Jurkat, Clone E6-1 (cell line): ENCODE measurements at regions not wholly inside any gene's neighbourhood (a gene's known extent, or its start where the extent isn't known, plus 50 kb on each side); places are given as distances from the start of the nearest gene placed in this dataset.

Source experiments
- DNase-seq: peaks from one replicate; pipeline ENCODE4 v3.0.0-alpha.2; 2011; ENCODE audit warnings: low read depth, low spot score
- H3K4me3 ChIP-seq: 2 replicates; pipeline ENCODE4 v1.5.1; 2011; ENCODE audit warnings: mild to moderate bottlenecking, low read length, control low read depth, moderate library complexity

DNA sequence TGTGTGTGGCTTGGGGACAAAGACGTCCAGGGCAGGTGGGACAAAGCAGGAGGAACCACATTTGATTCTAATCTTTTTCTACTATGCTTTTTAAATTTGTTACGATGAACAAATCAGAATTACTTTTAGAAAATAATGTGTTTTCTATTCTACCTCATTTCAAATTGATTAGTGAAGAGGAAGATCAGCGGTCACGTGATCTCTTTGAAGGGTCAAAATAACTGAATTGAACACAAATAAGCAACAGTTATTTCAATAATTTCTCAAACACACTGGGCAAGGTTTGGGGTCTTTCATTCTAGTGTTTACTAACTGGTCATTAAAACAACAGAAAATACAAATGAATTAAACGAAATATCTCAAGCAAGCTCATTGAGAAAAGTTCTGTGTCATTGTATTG lies 773.0 kb upstream of the IGFBP3 start:
- DNase-seq, result no peak
- H3K4me3 ChIP-seq, result no peak overlapping the region

DNA sequence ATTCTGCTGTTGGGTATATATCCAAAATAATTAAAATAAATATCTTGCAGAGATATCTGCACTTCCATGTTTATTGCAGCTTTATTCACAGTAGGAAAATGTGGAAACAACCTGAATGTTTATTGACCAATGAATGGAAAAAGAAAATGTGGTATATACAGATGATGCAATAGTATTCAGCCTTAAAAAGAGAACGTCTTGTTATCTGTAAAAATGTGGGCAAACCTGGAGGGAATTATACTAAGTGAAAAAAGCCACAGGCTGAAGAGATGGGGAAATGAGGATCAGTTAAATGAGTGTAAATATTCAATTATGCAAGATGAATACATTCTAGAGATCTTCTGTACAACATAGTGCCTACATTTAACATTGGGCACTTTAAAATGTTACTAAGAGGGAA lies 766.1 kb upstream of the IGFBP3 start:
- no peak overlapping the region for H3K4me3 ChIP-seq
- no peak for DNase-seq

DNA sequence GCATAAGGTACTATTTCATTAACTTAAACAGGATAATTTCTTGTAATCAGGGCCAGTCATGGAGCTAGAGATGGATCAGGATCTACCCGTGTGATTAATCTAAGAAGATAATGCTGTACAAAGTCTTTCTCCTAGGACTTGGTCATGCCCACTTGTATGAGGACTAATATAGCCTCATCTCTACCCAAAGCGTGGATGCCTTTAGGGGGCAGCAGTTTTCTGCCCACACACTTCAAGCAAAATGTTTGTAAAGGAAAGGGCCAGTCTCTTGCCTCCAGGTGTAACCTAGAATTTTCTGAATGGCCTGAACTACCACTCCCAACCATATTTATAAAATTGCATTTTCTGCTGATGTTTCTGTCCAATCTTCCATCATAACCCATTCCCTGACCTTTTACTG lies 764.0 kb upstream of the IGFBP3 start:
- DNase-seq, result no peak
- H3K4me3 ChIP-seq, result no peak overlapping the region

DNA sequence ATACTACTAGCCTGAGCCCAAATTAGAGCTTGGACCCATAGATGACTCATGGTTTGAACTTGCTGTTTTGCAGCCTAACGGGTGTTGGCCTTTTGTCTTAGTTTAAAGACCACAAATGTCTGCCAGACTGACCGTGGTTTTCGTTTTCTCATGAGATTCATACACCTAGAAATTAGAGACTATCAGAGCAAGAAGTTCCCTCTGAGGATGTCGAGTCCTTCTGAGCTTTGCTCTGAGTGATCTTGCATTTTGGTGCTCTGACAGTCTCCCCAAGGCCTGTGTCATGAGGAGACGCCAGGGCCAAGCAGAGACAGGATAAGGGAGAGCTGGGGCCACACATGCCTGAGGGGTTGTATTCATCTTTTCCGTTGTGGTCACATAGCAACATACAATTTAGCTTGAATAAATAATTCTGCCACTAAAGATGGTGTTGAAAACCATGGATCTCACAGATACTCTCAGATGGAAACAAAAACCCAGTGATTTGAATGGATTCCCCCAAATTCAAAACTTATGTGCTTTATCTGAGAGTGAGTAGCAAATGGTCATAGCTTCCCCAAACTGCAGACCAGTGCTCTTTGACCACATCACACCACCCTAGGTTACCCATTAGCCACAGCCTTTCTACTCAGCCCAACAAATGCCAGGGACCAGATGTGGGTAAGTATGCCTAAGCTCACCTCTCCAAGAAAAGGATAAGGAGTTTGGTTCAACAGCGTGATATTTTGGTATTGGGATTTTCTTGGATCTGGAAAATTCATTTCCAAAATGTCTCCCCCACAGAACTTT lies 762.0 kb upstream of the IGFBP3 start:
- no peak for DNase-seq
- no peak overlapping the region for H3K4me3 ChIP-seq

DNA sequence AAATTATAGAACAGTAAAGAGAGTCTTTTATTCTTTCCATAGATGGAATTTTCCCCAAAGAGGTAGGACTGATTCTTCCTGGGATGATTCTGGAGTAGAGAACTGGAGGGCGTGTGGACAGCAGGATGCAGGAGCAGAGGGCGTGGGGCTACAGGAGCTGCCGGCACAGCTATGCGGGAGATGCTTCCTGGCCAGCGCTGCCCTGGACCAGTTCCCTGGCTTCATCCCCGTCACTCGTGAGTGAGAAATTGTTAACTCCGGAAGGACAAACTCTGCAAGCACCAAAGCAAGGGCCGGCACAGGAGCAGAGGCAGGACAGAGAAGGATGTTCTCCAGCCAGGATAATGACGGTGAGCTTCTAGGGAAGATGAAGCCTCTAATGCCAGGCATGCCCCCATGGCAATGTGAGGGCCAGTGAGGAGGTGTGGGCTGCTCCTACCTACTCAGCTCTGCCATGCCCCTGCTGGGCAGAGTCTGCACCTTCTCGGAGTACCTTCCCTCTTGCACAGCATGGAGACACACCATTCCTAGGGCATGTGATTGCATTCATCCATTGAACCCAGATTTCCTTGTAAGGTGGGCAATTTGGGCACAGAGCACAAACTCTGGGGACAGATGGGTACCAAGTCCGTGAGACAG lies 760.9 kb upstream of the IGFBP3 start:
- H3K4me3 ChIP-seq, result no peak overlapping the region
- no peak for DNase-seq

DNA sequence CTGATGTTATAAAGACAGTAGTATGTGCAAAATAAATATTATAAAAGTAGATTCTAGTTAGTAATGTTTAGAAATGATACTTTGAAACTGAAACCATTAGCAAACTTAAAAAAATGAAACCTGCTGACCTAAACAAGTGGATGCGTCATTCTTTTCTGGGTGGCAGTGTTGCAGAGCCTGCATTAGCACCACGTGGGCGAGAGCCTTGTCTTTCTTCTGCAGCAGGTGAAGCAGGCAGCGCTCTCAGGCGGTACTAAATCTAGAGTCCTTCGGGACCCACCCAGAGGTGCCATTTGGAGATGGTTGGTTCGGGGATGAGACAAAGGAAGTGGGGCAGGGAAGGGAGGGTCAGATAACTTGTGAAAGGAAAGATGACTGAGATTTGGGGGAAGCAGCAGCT lies 759.1 kb upstream of the IGFBP3 start:
- no peak overlapping the region for H3K4me3 ChIP-seq
- no peak for DNase-seq

DNA sequence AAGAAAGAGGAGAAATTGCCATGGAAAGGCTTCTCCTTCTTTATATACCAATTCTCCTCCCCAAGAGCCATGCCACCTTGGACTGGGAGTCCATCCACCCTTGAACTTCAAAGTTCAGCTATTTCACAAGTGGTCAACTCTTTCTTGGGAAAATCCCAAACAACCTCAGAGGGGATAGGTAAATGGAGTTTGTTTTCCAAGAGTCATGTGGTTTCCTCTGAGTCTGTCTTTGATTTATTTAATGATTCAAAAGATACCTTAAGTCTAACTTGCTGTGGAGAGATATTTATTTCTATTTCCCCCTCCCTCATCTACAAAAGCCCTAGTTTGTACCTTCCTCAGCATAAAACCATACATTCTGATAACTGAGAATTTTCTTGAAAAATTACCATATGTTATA lies 758.6 kb upstream of the IGFBP3 start:
- no peak for DNase-seq
- H3K4me3 ChIP-seq, result no peak overlapping the region

DNA sequence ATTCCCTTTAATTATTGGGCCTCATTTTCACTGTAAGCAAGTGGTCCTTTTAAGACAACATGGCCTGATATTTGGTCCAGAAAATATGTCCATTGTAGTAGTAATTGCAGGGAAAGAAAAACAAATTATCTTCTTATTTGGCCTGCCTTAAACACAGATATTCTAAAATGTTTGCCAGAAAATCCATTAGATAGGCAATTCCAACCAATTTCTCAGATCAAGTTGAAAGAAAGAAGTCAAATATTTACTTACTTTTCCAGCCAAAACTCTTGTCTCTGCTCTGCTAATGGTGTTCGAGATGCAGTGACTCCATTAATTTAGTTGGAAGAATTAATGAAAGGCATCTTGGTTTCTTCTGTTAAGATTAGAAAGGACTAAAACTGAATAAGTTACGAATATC lies 757.3 kb upstream of the IGFBP3 start:
- DNase-seq, result no peak
- no peak overlapping the region for H3K4me3 ChIP-seq

DNA sequence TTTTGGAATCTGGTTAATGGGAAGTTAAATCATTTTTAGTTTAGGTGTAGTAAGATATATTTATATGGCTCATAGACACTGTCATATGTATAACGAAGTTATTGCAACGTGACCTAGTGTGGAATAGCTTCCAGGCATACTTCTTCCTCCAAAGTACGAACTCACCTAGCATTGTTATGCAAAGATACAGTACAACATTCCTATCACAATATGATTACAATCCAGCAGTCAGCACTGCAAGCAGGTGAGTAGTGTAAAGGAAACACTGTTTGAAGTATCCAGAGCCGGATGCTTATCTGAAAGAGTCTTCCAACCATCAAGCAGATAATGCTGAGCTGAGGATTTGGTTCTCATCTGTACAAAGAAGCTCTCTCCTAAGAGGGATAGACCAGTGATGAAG lies 754.4 kb upstream of the IGFBP3 start:
- H3K4me3 ChIP-seq, result no peak overlapping the region
- DNase-seq, result no peak

DNA sequence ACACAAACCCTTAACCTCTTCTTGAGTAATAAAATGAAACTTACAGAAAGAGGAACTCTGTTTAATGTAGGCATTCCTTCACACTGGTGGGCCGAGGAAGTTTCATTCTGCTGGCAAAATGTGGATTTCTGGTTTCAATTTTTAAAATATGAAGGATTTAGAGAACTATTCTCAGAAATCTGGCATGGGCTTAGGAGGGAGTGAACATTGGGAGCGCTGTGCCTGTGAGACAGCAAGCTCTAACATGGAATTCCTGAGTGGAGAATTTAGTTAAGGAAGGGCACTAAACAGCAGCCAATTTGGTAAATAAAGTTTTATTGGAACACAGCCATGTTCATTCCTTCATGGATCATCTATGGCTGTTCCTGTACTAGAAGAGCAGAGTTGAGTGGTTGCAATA lies 751.8 kb upstream of the IGFBP3 start:
- H3K4me3 ChIP-seq, result no peak overlapping the region
- DNase-seq, result no peak

DNA sequence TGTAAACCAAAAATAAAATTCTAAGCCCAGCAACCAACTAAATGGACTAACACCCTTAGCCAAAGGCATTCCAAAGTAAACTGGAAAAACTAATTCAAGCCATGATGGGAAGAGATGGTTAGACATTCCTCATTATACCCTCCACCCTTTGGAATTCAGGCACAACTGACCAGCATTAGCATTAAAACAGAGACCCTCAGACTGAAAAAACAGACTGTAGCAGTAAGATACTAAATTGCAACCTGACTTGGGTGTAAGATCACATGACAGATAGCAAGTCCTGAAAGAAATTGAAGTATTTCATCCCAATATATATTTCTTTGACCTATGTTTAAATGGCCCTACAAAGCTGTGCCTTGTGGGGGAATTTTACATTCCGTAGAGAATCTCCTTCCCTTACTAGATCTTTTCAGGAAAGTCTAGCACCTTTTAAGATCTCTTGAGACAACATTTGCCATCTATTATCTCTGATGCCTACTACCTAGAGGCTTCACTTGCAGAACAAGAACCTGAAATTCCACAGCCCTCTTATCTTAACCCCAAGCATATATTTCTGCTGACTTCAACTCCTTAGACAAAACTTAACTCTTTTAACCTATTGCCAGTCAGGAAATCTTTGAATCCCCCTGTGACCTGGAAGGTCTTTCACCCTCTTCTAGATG lies 750.2 kb upstream of the IGFBP3 start:
- no peak overlapping the region for H3K4me3 ChIP-seq
- no peak for DNase-seq

DNA sequence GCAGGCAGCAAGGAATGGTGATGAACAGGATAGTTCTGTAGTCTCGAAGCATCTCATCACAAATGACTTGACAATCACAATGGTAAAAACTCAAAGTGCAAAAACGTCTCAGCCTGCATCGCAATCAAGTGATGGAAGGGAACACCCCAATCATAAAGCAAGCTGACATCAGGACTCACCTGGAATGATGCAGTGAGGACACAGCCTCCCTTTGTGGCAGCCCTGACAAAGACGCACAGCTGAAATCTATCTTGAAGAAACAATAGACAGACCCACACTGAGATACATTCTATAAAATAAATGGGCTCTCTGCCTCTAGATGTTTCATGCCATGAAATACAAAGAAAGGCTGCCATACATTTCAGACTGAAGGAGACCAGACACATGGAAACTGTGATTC lies 748.0 kb upstream of the IGFBP3 start:
- no peak overlapping the region for H3K4me3 ChIP-seq
- no peak for DNase-seq

DNA sequence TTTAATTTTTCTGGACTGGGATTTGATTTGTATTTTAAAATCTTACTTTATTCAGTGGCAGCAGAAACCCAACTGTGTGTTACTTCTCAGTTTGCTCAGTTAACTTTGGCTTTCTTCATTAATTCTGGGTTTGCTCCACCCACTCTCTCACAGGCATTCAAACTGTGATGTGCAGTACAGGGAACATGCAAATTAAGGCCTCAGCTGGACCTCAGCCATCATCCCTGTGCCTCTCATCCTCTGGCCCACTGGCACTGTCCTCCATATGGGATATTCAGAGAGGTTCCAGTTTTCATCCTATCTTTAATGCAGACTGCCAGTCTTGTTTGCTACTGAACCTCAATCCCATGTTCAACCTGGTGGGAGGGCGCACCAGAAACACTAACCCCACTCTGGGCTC lies 743.4 kb upstream of the IGFBP3 start:
- DNase-seq, result no peak
- H3K4me3 ChIP-seq, result no peak overlapping the region

DNA sequence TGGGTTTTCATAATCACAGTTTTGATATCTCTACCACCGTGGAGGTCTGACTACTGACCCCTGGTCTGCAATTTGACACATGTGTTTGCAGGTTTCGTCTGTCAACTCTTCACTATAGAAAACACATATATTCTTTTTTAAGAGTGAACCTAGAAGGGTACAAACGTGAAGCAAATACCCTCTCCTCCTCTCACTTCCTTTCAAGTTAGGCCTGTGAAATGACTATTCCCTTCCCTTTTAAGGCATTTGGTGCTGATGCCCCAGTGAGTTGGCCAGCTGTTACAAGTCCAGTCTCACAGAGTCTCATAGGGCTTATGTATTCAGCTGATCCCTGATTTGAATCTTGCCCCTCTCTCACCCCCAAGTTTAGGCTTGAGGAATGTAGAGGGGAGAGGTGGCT lies 742.0 kb upstream of the IGFBP3 start:
- no peak overlapping the region for H3K4me3 ChIP-seq
- DNase-seq, result no peak

DNA sequence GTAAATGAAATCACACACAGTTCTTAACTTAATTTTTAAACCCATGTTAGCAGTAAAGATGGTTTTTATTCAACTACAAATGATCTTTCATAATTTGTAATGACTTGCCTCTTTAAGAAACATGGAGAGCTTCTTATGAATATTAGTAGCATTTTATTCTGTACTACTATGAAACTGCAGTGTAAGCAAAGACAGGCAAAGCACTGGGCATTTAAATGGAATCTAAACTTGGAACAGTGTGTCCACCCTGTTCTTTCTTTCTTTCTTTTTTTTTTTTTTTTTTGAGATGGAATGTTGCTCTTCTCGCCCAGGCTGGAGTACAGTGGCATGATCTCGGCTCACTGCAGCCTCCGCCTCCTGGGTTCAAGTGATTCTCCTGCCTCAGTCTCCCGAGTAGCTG lies 740.4 kb upstream of the IGFBP3 start:
- no peak for DNase-seq

DNA sequence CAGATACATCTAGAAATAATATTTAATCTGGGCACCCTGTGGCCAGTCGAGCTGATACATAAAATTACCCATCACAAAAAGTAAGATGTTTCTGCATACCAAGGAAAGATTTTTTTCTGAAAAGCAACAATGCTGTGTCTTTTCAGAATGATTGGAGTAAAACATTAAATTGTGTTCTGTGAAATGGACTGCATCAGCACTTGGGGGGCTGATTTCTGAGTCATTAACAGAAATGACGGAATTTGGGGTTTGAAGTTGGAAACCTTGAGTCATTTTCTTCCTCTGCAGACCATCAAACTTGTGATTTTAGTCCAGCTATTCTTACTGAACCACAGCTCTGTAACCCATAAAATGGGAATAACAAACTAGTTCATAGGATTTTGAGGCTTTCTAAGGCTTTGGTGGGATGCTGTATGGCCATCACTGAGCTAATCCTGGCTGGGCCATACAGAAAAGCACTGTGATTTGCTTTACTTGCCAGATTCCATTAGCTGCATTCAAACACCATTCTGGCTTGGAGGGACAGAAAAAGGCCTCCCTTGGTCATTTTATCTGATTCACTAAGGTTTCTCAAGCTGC lies 739.4 kb upstream of the IGFBP3 start:
- no peak for DNase-seq
- H3K4me3 ChIP-seq, result no peak overlapping the region

More for the DNA sequence above, 740.4 kb upstream of the IGFBP3 start:
- no peak overlapping the region for H3K4me3 ChIP-seq

DNA sequence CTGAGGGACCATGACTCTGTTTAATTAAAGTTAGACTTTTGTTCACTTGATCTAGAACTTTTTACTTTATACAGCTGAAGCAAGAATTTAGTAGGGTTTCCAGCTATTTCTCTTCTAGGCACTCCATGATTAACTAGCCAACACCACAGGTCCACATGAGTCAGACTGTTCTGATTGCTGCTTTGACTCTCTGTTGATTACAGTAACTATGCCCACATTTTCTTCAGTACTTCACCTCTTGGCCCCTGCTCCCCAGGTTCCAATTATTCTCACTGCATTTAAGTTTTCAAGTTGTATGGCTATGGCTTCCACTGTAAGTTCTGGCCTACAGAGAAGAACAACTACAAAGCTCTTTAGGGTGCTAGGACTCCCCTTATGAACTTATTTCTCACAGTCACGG lies 737.2 kb upstream of the IGFBP3 start:
- DNase-seq, result no peak
- no peak overlapping the region for H3K4me3 ChIP-seq

DNA sequence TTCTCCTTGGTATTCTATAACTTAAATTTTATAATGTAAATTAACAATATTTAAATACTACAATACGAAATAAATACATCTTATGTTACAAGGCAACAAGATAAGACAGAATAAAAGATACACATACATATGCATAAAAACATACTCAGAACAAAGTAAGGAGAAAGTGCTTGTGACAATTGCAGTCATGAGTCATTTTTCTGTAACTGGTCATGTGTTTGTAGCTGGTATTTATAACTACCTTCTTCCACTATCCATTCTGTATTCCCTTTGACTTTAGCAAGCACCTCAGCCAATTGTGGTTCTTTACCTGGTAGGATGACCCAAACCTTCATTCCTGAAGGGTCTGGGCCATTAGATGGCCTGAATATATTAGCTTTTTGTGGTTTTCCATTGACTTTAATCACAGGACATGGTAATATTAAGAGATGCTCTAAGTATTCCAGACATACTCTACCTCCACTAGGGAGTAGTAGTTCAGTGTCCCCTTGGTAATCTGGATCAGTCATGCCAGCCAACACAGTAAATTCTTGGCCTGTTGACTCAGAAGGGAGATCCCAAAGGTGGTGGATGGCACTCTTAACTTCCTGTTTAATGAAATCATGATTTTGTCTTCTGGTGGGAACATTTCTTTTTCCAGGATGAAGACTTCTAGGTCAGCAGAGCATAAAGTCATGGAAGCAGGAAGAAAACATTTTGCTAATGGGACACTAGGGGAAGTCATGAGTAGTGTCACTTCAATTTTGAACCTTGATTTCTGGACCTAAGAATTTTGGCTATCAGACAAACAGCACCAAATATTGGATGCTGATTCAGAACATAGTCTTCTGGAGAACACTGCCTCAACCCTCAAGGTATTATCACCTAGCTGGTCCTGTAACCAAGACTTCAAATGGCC lies 733.7 kb upstream of the IGFBP3 start:
- no peak for DNase-seq

DNA sequence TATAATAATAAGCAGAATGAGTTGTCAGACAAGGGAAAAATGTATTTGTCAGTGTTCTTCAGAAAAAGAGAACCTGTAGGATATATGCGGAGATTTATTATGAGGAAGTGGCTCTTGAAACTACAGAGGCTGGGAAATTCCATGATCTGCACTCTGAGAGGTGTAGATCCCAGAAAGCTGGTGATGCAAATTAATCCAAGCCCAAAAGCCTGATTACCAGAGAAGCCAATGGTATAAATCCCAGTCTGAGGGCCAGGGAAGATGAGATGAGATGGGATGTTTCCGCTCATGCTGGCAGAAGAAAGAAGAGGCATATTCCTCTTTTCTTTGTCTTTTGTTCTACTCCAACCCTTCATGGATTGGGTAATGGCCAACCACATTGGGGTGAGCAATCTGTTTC lies 732.8 kb upstream of the IGFBP3 start:
- DNase-seq, result no peak
- no peak overlapping the region for H3K4me3 ChIP-seq

More for the DNA sequence above, 733.7 kb upstream of the IGFBP3 start:
- no peak overlapping the region for H3K4me3 ChIP-seq
